Testis (tissue), 2 donors: ENCODE measurements at regions not wholly inside any gene's neighbourhood (a gene's known extent, or its start where the extent isn't known, plus 50 kb on each side); places are given as distances from the start of the nearest gene placed in this dataset.
"Not testable (repeated sequence)": the region's sequence is repeated elsewhere in the genome, so short reads cannot be mapped to it uniquely, and the experiment has no call there.

Source experiments
- POLR2A ChIP-seq: fragments of 450-650 bp; IDR thresholded peaks from one replicate; pipeline ENCODE4 v1.6.1; 2017; ENCODE audit warnings: antibody characterized with exemption, mild to moderate bottlenecking, moderate library complexity
- TF ChIP-seq, protein P1 (sequence below), 3 experiments: fragments of 450-650 bp in 2 of 3; fragments of 200-600 bp in 1 of 3; sonication (generic) in 1 of 3; IDR thresholded peaks; one replicate each; pipeline ENCODE4 v1.5.1; 2016 to 2019; ENCODE audit warnings: antibody characterized with exemption in 3 of 3, mild to moderate bottlenecking in 2 of 3, moderate library complexity in 1 of 3

DNA sequence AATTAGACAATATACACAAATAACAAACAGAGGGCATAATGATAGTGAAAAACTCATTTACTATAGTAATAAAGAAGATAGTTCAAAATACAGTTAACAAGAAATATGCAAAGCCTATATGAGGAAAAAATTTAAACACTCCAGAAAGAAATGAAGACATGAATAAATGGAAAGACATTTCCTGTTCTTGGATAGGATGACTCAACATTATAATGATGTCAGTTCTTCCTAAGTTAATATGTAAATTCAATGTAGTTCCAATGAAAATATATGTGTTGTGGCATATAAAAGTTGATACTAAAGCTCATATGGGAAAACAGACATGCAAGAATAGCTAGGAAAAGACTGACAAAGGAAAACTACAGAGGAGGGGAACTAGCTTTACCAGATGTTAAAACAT, 63.5 kb downstream of the SYT15B start:
- TF ChIP-seq, protein P1, sequence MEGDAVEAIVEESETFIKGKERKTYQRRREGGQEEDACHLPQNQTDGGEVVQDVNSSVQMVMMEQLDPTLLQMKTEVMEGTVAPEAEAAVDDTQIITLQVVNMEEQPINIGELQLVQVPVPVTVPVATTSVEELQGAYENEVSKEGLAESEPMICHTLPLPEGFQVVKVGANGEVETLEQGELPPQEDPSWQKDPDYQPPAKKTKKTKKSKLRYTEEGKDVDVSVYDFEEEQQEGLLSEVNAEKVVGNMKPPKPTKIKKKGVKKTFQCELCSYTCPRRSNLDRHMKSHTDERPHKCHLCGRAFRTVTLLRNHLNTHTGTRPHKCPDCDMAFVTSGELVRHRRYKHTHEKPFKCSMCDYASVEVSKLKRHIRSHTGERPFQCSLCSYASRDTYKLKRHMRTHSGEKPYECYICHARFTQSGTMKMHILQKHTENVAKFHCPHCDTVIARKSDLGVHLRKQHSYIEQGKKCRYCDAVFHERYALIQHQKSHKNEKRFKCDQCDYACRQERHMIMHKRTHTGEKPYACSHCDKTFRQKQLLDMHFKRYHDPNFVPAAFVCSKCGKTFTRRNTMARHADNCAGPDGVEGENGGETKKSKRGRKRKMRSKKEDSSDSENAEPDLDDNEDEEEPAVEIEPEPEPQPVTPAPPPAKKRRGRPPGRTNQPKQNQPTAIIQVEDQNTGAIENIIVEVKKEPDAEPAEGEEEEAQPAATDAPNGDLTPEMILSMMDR (IDR thresholded peaks at IDR 0.05), result not testable (repeated sequence)
- TF ChIP-seq POLR2A, result not testable (repeated sequence)
